GM18858 (cell line): ENCODE measurements at regions not wholly inside any gene's neighbourhood (a gene's known extent, or its start where the extent isn't known, plus 50 kb on each side); places are given as distances from the start of the nearest gene placed in this dataset.
"Not testable (repeated sequence)": the region's sequence is repeated elsewhere in the genome, so short reads cannot be mapped to it uniquely, and the experiment has no call there.

Experiments
- ATAC-seq: cut with Tn5 transposase; IDR thresholded peaks from one replicate; pipeline ENCODE4 v1.9.1; 2021; ENCODE audit not compliant: unreplicated experiment

- not testable (repeated sequence) for ATAC-seq
Observed at GRCh38 chr10:15921423-15921945, 61.2 kb upstream of the MINDY3 start.

DNA sequence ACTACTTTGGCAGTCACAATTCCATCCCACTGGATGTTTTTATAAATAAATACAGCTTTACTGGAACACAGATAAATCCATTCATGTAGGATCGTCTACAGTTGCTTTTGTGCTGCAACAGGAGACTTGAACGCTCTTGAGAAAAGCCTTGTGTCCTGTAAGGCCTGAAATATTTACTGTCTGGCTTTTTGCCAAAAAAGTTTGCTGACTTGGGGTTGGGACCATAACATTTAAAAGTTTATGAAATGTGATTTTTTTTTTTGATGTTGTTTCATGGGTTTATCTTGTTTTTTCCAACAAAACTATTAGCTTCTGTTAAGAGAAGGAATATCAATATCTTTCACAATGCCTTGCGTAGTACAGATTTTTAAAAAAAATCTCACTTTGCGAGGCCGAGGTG lies 71.1 kb upstream of the MINDY3 start:
- no peak for ATAC-seq

DNA sequence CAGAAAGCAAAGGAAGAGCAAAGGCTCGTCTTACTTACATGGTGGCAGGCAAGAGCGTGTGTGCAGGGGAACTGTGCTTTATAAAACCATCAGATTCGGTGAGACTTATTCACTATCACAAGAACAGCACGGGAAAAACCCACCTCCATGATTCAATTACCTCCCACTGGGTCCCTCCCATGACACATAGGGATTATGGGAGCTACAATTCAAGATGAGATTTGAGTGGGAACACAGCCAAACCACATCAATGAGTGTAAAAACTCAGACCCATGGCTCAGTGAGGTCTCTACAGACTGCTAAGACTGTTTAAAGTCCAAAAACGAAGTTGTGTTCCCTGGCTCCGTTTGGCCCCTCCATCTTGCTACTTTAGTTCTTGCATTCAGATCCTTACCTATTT lies 79.2 kb upstream of the MINDY3 start:
- ATAC-seq = not testable (repeated sequence)

DNA sequence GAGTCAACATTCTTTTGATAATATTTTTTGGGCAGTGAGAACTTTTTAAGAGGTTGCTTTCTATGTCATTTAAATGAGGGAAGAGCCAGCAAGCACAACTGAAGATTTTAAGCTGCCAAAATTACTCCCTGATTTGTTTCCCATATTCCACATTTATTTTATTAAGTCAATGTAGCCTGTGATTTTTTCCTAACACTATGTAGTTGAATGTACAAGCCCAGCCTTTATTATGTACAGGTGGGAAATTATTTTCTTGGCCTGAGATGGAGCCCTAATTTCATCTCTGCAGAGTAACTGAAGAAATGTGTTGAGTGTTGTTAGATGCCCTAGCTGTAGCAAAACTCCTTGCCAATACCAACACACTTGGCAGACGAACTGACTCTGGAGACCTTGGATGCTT lies 83.1 kb upstream of the MINDY3 start:
- ATAC-seq = no peak

GRCh38 chr10:15954188-15954587 lies 93.9 kb upstream of the MINDY3 start:
- no peak for ATAC-seq

GRCh38 chr10:15960277-15960676 lies 100.0 kb upstream of the MINDY3 start:
- ATAC-seq = no peak

GRCh38 chr10:15972736-15973135 lies 112.4 kb upstream of the MINDY3 start:
- not testable (repeated sequence) for ATAC-seq

DNA sequence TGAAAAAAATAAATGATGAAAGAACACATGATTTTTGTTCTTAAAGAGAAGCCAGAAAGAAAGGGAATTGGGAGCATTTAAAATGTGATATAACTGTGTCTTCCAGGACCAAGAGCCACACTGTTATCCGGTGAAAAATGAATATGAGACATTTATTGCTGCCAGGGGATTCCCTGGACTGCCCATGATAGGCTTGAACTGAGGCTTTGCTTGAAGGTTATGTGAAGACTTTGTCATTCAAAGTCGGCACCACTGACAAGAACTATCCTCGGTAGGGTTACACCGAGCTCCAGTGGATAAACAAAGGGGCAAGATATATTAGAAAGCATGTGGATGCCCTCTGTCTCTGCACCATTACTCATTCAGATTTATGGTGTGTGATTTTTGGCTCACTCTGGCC lies 125.4 kb upstream of the MINDY3 start:
- no peak for ATAC-seq

DNA sequence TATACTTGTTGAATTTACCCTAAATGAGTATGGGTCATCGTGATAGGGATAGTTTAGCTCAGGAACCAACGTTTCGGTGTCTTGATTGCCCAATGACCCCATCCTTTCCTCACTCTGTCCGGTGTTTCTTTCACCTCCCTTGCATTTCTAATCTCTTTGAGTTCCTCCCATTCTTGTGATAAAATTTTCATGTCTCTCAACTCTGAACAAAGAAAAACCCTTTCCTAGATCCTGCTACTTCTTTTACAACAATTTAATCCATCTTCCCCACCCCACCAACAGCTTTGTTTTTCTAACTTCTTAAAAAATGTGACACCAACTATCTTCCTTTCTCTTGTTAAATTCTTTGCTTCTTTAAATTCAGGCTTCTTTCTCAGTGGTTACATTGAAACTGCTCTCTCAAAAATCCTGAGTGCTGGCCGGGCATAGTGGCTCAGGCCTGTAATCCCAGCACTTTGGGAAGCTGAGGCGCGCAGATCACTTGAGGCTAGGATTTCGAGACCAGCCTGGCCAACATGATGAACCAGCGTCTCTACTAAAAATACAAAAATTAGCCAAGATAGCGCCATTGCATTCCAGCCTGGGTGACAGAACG lies 130.3 kb upstream of the MINDY3 start:
- no peak for ATAC-seq

DNA sequence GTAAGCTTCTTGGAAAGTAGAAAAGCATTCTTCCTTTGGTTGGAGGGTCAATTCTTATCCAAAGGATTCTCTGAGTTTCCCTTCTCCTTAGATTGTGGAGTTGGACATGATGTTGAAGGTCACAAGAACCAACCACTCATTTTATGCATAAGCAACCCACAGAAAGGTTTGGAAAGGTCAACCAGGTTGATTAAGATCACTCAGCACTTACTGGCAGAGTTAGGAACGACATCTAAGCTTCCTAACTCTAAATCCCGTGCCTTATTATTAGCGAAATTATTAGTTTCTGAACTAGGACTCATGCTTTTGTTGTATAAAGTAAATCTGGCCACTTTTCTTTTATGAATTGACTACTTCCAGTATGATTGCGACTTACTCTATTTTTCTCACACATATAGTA lies 137.0 kb upstream of the MINDY3 start:
- no peak for ATAC-seq

GRCh38 chr10:16001581-16001980 lies 141.3 kb upstream of the MINDY3 start:
- ATAC-seq = no peak

DNA sequence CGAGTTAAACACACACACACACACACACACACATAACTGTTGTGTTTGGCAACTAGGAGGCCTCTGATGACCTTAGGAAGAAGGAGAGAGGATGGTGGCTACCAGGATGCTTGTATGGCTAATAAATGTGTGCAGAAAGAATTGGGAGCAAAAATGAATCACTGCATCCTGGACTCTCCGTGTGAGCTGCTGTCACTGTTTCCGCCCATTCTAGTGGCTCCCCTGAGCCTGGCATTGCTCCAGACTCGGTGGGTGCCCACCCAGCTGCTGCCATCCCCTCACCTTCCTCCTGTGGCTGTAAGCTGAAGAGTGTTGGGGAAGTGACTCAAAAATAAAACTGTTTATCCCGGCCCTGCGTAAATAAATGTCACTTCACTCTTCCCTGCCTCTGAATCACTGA lies 149.5 kb upstream of the MINDY3 start:
- no peak for ATAC-seq

DNA sequence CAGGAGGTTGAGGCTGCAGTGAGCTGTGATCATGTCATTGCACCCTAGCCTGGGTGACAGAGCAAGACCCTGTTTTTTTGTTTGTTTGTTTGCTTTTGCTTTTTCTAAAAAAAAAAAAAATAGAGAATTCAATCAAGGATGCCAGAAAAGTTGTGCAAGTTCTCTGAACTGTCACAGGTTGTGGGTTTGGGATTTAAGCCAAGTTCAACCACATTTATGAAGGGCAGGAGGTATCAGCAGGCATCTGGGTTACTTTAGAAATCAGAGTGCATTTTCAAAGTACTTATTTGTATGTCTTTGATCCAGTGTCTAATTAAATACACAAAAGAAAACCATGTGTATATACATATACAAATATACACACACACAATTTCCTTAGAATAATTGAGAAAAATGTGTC lies 151.2 kb upstream of the MINDY3 start:
- no peak for ATAC-seq

DNA sequence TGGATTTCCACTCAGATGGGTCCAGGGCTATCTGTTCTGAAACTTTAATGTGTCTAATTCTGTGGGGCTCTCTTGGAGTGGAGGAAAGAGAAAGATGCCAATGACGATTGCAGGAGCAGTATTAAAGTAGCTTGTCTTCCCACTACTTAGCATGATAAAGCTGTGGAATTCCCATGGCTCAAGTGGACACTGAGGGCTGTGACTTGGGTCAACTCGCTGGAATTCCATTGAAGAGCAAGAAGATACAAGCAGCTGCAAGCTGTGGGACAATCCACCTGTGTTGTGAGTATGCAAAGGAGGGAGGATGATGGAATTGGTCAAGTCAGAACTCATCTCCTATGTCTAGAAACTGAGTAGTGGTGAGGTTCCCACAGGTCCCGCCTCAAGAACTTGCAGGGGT lies 154.2 kb upstream of the MINDY3 start:
- no peak for ATAC-seq

DNA sequence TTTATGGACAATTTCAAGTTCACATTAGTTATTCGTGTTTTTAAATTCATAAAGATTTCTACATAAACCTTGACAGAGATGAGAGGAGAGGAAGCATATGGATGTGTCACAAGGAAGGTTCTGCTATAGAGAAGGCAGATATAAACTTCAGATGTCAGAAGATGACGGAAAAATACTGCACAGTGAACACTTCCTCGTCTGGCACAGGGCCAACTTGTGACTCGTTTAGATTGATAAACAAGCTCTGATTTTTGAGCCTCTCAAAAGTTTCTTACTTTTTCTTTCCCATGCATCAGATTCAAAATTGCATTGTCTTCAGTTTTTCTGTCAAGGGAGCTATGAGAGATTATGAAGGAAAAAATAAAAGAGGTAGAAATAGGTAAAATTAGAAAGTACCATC lies 156.4 kb upstream of the MINDY3 start:
- ATAC-seq = no peak

GRCh38 chr10:16020836-16021235 lies 160.5 kb upstream of the MINDY3 start:
- ATAC-seq = no peak

DNA sequence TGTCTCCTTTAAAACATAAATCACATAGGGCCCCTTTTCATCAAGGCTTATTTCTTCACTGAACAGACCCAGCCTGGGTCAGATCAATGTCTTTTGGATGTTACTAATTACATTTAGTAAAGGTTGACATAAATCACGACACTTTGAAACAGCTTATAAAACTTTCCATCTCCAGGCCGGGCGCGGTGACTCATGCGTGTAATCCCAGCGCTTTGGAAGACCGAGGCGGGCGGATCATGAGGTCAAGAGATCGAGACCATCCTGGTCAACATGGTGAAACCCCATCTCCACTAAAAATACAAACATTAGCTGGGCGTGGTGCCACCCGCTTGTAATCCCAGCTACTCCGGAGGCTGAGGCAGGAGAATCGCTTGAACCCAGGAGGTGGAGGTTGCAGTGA lies 166.5 kb upstream of the MINDY3 start:
- not testable (repeated sequence) for ATAC-seq

DNA sequence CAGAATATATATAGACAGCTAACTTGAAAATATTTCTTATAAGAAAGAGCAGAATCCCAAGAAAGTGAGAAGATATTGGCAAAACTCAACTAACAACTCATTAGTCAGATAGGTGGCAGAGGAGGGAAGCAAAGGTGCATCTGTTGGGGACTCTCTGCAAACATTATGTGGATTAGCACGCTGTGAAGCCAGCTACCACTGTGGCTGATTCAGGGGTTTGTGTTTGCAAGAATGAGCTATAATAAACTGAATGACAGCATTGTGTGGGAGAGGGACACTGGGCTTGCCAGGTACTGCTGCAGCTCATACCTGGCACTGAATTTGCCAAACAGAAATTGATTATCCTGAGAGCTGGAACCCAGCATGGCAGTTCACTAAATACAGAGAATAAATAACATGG lies 170.3 kb upstream of the MINDY3 start:
- ATAC-seq = no peak

GRCh38 chr10:16049050-16049449 lies 188.7 kb upstream of the MINDY3 start:
- no peak for ATAC-seq

DNA sequence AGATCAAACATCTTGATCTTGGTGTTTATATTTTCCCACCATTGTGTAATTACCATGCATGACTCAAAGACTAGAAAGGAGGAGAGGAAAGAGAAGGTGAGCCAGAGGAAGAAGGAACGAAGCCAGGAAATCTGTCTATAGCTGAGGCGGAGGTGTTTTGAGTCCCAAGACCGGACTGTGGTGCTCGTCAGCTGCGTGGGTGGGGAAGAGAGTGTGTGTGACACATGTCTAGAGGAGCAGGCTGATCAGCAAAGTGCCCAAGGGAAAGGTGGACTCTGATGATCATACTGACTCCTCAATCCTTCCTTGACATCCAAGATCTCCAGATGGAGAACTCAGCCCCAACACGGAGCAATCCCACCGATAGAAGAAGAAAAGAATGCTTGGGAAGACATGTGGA lies 189.5 kb upstream of the MINDY3 start:
- ATAC-seq = no peak

DNA sequence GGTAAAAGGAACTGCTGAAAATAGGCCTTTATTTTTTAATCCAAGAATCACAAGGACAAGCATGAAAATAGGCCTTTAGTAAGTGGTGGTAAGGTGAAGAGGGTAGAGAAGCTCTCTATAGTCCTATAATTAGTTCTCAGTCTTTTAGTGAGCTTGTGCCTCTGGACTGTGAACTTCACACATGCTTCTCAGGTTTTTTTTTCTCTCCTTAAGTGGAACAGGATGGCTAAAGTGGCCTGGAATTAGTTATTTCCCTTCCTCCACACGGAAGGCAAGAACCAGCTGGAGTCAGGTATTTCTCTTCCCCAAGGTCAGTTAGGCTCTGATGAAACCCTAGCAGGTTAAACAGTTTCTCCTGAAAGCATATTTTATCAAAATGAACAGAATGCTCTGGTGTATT lies 203.0 kb upstream of the MINDY3 start:
- ATAC-seq = no peak

GRCh38 chr10:16083551-16083950 lies 223.2 kb upstream of the MINDY3 start:
- not testable (repeated sequence) for ATAC-seq

GRCh38 chr10:16105082-16105481 lies 244.8 kb upstream of the MINDY3 start:
- no peak for ATAC-seq
